Thyroid gland (tissue), 4 donors: ENCODE measurements at regions not wholly inside any gene's neighbourhood (a gene's known extent, or its start where the extent isn't known, plus 50 kb on each side); places are given as distances from the start of the nearest gene placed in this dataset.

Experiments used
- CTCF ChIP-seq, 6 experiments: fragments of 200-600 bp in 3 of 6; fragments of 450-650 bp in 3 of 6; sonication (generic) in 3 of 6; IDR thresholded peaks; one replicate each; pipeline ENCODE4 v1.5.1; 2016 to 2019; ENCODE audit warnings: antibody characterized with exemption in 6 of 6, mild to moderate bottlenecking in 2 of 6, inconsistent platforms in 1 of 6, moderate library complexity in 1 of 6
- POLR2A ChIP-seq, 2 donors: fragments of 450-650 bp; IDR thresholded peaks; one replicate each; pipeline ENCODE4 v1.6.1; 2017; ENCODE audit warnings: antibody characterized with exemption in 2 of 2, mild to moderate bottlenecking in 2 of 2, moderate library complexity in 1 of 2

GRCh38 chrX:150268839-150269355 is 94.2 kb upstream of the MAMLD1 start:
- TF ChIP-seq CTCF (IDR thresholded peaks at IDR 0.05), result no peak
- TF ChIP-seq POLR2A (IDR thresholded peaks at IDR 0.05), result no peak
